IMR-90 (cell line): ENCODE measurements at regions not wholly inside any gene's neighbourhood (a gene's known extent, or its start where the extent isn't known, plus 50 kb on each side); places are given as distances from the start of the nearest gene placed in this dataset.

Experiments used
- ATAC-seq: fragments of 200-7000 bp; cut with Tn5 transposase; 2 replicates; pipeline ENCODE4 v1.9.1; 2020; ENCODE audit warnings: low read depth, mild to moderate bottlenecking, moderate library complexity
- BruUV-seq: library from RNA; stranded (reverse); fragments of 400-500 nt; replicated peaks from 2 replicates; lab custom pipeline; 2021; lab: Mats Ljungman, UMichigan
- CTCF ChIA-PET: fragments of 300-600 bp; formaldehyde crosslinking; extraction: SDS; loops from one replicate; lab custom pipeline; 2021; ENCODE audit warnings: antibody characterized with exemption; lab: Yijun Ruan, JAX
- POLR2A ChIA-PET: fragments of 300-600 bp; sonication (Branson Sonifier 250); formaldehyde crosslinking; loops from one replicate; lab custom pipeline; 2022; ENCODE audit warnings: antibody characterized with exemption; ENCODE audit not compliant: unreplicated experiment; lab: Charles Lee
- DNase-seq: peaks from one replicate; pipeline ENCODE4 v3.0.0; 2013
- H2AFZ ChIP-seq: replicated peaks from 2 replicates; pipeline ENCODE3; 2013; ENCODE audit warnings: low read length, mild to moderate bottlenecking; ENCODE audit not compliant: poor library complexity
- H2AK5ac ChIP-seq: 2 replicates; pipeline ENCODE4 v1.6.1; 2013; ENCODE audit warnings: low read depth, low read length, inconsistent platforms
- H2AK9ac ChIP-seq: replicated peaks from 2 replicates; pipeline ENCODE3; 2013; ENCODE audit warnings: mild to moderate bottlenecking, low read depth, low read length, moderate library complexity; ENCODE audit not compliant: poor library complexity
- H2BK120ac ChIP-seq: 2 replicates; pipeline ENCODE4 v1.6.1; 2013; ENCODE audit warnings: low read depth, low read length, inconsistent platforms
- H2BK15ac ChIP-seq: 3 replicates; pipeline ENCODE4 v1.6.1; 2013; ENCODE audit warnings: low read depth, low read length, inconsistent platforms
- H2BK20ac ChIP-seq: 2 replicates; pipeline ENCODE4 v1.6.1; 2013; ENCODE audit warnings: low read depth, mild to moderate bottlenecking, inconsistent platforms, low read length, moderate library complexity
- H2BK5ac ChIP-seq: 2 replicates; pipeline ENCODE4 v1.6.1; 2013; ENCODE audit warnings: mild to moderate bottlenecking, low read depth, low read length, inconsistent platforms; ENCODE audit not compliant: poor library complexity, severe bottlenecking
- H3K14ac ChIP-seq: replicated peaks from 2 replicates; pipeline ENCODE4 v1.6.1; 2013; ENCODE audit warnings: low read depth, low read length, inconsistent platforms
- H3K18ac ChIP-seq: 2 replicates; pipeline ENCODE4 v1.6.1; 2013; ENCODE audit warnings: low read depth, low read length, control low read depth
- H3K23ac ChIP-seq: 2 replicates; pipeline ENCODE4 v1.6.1; 2013; ENCODE audit warnings: low read depth, low read length, inconsistent platforms
- H3K27ac ChIP-seq: 2 replicates; pipeline ENCODE4 v1.5.1; 2013; ENCODE audit warnings: mild to moderate bottlenecking, control low read depth, low read length; ENCODE audit not compliant: insufficient read depth
- H3K27me3 ChIP-seq: 2 replicates; pipeline ENCODE4 v1.6.1; 2013; ENCODE audit warnings: low read length; ENCODE audit not compliant: control insufficient read depth, insufficient read depth
- H3K36me3 ChIP-seq: 2 replicates; pipeline ENCODE4 v1.6.1; 2013; ENCODE audit warnings: low read length, mixed read lengths; ENCODE audit not compliant: control insufficient read depth, insufficient read depth
- H3K4ac ChIP-seq: 2 replicates; pipeline ENCODE4 v1.6.1; 2013; ENCODE audit warnings: low read depth, low read length, inconsistent platforms
- H3K4me1 ChIP-seq: 2 replicates; pipeline ENCODE4 v1.6.1; 2013; ENCODE audit warnings: low read length, mixed read lengths; ENCODE audit not compliant: control insufficient read depth, insufficient read depth
- H3K4me2 ChIP-seq: 2 replicates; pipeline ENCODE4 v1.6.1; 2013; ENCODE audit warnings: low read depth, mild to moderate bottlenecking, control low read depth, low read length, moderate library complexity
- H3K4me3 ChIP-seq: 2 replicates; pipeline ENCODE4 v1.5.1; 2013; ENCODE audit warnings: low read depth, mild to moderate bottlenecking, control low read depth, low read length, moderate library complexity; ENCODE audit not compliant: insufficient read depth
- H3K56ac ChIP-seq: 2 replicates; pipeline ENCODE4 v1.6.1; 2013; ENCODE audit warnings: low read length, inconsistent platforms; ENCODE audit not compliant: insufficient read depth; ENCODE audit errors: extremely low read depth
- H3K79me1 ChIP-seq, 2 experiments: 2 replicates each; pipeline ENCODE4 v1.6.1; 2013; ENCODE audit warnings: low read length in 2 of 2, inconsistent platforms in 1 of 2, low read depth in 1 of 2
- H3K9ac ChIP-seq: 2 replicates; pipeline ENCODE4 v1.6.1; 2013; ENCODE audit warnings: low read depth, low read length, control low read depth
- H3K9me1 ChIP-seq: 2 replicates; pipeline ENCODE4 v1.6.1; 2013; ENCODE audit warnings: low read length, inconsistent platforms; ENCODE audit not compliant: insufficient read depth
- H3K9me3 ChIP-seq: 2 replicates; pipeline ENCODE4 v1.6.1; 2013; ENCODE audit warnings: low read length; ENCODE audit not compliant: control insufficient read depth, insufficient read depth
- H4K20me1 ChIP-seq: 2 replicates; pipeline ENCODE4 v1.6.1; 2013; ENCODE audit warnings: low read length, inconsistent platforms; ENCODE audit not compliant: insufficient read depth
- H4K5ac ChIP-seq: 2 replicates; pipeline ENCODE4 v1.6.1; 2013; ENCODE audit warnings: mild to moderate bottlenecking, low read depth, low read length, control low read depth
- H4K8ac ChIP-seq, 2 experiments: 2 replicates each; pipeline ENCODE4 v1.6.1; 2013; ENCODE audit warnings: low read depth in 2 of 2, low read length in 2 of 2, control low read depth in 1 of 2, inconsistent platforms in 1 of 2
- H4K91ac ChIP-seq: 2 replicates; pipeline ENCODE4 v1.6.1; 2013; ENCODE audit warnings: low read depth, low read length, inconsistent platforms; ENCODE audit not compliant: insufficient read depth
- CEBPB ChIP-seq: IDR thresholded peaks from 2 replicates; pipeline ENCODE4 v1.6.1; 2012; ENCODE audit warnings: low read depth, low read length, improper control_type of control experiment
- CHD1 ChIP-seq: IDR thresholded peaks from 2 replicates; pipeline ENCODE4 v1.6.1; 2012; ENCODE audit warnings: low read depth, low read length, improper control_type of control experiment
- FOS ChIP-seq: fragments of 150-350 bp; IDR thresholded peaks from 2 replicates; pipeline ENCODE4 v1.6.1; 2016; ENCODE audit warnings: low read depth, low read length
- MXI1 ChIP-seq: IDR thresholded peaks from 2 replicates; pipeline ENCODE4 v1.6.1; 2012; ENCODE audit warnings: low read depth, mild to moderate bottlenecking, low read length, moderate library complexity, borderline replicate concordance
- NFE2L2 ChIP-seq: fragments of 150-350 bp; IDR thresholded peaks from 2 replicates; pipeline ENCODE4 v1.6.1; 2016; ENCODE audit warnings: low read depth, mild to moderate bottlenecking, low read length
- RFX5 ChIP-seq: IDR thresholded peaks from 2 replicates; pipeline ENCODE4 v1.8.0; 2012; ENCODE audit warnings: low read depth, mild to moderate bottlenecking, low read length, moderate library complexity
- WGBS, 2 experiments: methylation state at CpG; one replicate each; pipeline versions ENCODE4 v1.1.5 to v1.1.7; 2013; ENCODE audit warnings: missing lambda C conversion rate in 2 of 2; ENCODE audit not compliant: insufficient read length in 1 of 2; ENCODE audit errors: extremely low coverage in 2 of 2; 5-methylcytosine and 5-hydroxymethylcytosine counted together
- dilution Hi-C: fragments of 300-500 bp; cut with HindIII; formaldehyde crosslinking; loops from one replicate; pipeline ENCODE4 v1.14.3; 2018; ENCODE audit warnings: low sequenced_read_pairs; ENCODE audit not compliant: unreplicated experiment
- in situ Hi-C: fragments of 300-500 bp; cut with MboI; formaldehyde crosslinking; loops from 3 replicates; pipeline ENCODE4 v1.14.3; 2019; ENCODE audit warnings: low sequenced_read_pairs, inconsistent platforms, mixed read lengths
- intact Hi-C: fragments of 100-400 bp; cut with micrococcal nuclease; formaldehyde crosslinking; loops from 2 replicates; pipeline ENCODE4 v1.10.0; 2022
- TF ChIP-seq, protein P1 (sequence below): fragments of 150-350 bp; IDR thresholded peaks from 2 replicates; pipeline ENCODE4 v1.6.1; 2016; ENCODE audit warnings: low read depth, mild to moderate bottlenecking, low read length, moderate library complexity, borderline replicate concordance

DNA sequence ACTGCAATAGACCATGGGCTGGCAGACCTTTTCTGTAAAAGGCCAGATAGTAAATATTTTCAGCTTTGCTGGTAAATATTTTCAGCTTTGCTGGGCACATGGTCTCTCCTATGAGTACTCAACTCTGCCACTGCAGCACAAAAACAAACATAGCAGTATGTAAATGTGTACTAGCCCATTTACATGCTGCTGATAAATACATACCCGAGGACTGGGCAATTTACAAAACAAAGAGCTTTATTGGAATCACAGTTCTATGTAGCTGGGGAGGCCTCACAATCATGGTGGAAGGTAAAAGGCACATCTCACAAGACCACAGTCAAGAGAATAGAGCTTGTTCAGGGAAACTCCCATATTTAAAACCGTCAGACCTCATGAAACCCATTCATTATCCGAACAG, 793.0 kb downstream of the EDEM1 start:
- no peaks in the 10 kb centered on the region for H3K79me1 ChIP-seq
- dilution Hi-C loops (no loop called here), in situ Hi-C loops (no loop called here), intact Hi-C loops (no loop called here)
- no peak for ATAC-seq
- ChIA-PET CTCF (no interaction called here), POLR2A (no interaction called here)
- H2BK15ac ChIP-seq, result no peak overlapping the region
- no peak overlapping the region for H2AK5ac ChIP-seq
- peaks cover 11% of the 10 kb centered on the region for H3K9me3 ChIP-seq
- TF ChIP-seq RFX5 (no peak), CEBPB (no peak), FOS (no peak), MXI1 (no peak), CHD1 (no peak), NFE2L2 (no peak)
- TF ChIP-seq, protein P1, sequence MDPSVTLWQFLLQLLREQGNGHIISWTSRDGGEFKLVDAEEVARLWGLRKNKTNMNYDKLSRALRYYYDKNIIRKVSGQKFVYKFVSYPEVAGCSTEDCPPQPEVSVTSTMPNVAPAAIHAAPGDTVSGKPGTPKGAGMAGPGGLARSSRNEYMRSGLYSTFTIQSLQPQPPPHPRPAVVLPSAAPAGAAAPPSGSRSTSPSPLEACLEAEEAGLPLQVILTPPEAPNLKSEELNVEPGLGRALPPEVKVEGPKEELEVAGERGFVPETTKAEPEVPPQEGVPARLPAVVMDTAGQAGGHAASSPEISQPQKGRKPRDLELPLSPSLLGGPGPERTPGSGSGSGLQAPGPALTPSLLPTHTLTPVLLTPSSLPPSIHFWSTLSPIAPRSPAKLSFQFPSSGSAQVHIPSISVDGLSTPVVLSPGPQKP, result no peak
- H3K4me2 ChIP-seq, result no peak overlapping the region
- H2BK5ac ChIP-seq, result no peak overlapping the region
- no peak overlapping the region for H2AK9ac ChIP-seq
- no peak overlapping the region for H2BK20ac ChIP-seq
- H3K9ac ChIP-seq, result no peak overlapping the region
- no peaks in the 10 kb centered on the region for H3K4me1 ChIP-seq
- H3K23ac ChIP-seq, result no peak overlapping the region
- H4K20me1 ChIP-seq, result no peaks in the 10 kb centered on the region
- H3K27ac ChIP-seq, result no peak overlapping the region
- H3K27me3 ChIP-seq, result no peaks in the 10 kb centered on the region
- H4K5ac ChIP-seq, result no peak overlapping the region
- H2BK120ac ChIP-seq, result no peak overlapping the region
- no peaks in the 10 kb centered on the region for H3K36me3 ChIP-seq
- H2AFZ ChIP-seq, result no peak overlapping the region
- WGBS, 2 experiments, result no CpG with 5 or more reads among the region's 3 CpGs
- no peak overlapping the region for H3K56ac ChIP-seq
- H3K18ac ChIP-seq, result no peak overlapping the region
- no peak overlapping the region for H3K4me3 ChIP-seq
- DNase-seq, result no peak
- BruUV-seq, result no TSS peak
- H3K9me1 ChIP-seq, result no peaks in the 10 kb centered on the region
- H4K8ac ChIP-seq, result no peak overlapping the region
- H3K4ac ChIP-seq, result no peak overlapping the region
- no peak overlapping the region for H4K91ac ChIP-seq
- no peak overlapping the region for H3K14ac ChIP-seq
